22Rv1 (cell line): ENCODE measurements at regions not wholly inside any gene's neighbourhood (a gene's known extent, or its start where the extent isn't known, plus 50 kb on each side); places are given as distances from the start of the nearest gene placed in this dataset.

Source experiments
- H3K27ac ChIP-seq: fragments of 450-650 bp; 2 replicates; pipeline ENCODE4 v1.5.1; 2017
- ZFX ChIP-seq: fragments of 450-650 bp; IDR thresholded peaks from 2 replicates; pipeline ENCODE4 v1.6.1; 2017; ENCODE audit warnings: antibody characterized with exemption, borderline replicate concordance
- TF ChIP-seq, protein P1 (sequence below): fragments of 450-650 bp; IDR thresholded peaks from 2 replicates; pipeline ENCODE4 v1.5.1; 2017; ENCODE audit warnings: mild to moderate bottlenecking

- no peak for TF ChIP-seq ZFX
- TF ChIP-seq, protein P1, sequence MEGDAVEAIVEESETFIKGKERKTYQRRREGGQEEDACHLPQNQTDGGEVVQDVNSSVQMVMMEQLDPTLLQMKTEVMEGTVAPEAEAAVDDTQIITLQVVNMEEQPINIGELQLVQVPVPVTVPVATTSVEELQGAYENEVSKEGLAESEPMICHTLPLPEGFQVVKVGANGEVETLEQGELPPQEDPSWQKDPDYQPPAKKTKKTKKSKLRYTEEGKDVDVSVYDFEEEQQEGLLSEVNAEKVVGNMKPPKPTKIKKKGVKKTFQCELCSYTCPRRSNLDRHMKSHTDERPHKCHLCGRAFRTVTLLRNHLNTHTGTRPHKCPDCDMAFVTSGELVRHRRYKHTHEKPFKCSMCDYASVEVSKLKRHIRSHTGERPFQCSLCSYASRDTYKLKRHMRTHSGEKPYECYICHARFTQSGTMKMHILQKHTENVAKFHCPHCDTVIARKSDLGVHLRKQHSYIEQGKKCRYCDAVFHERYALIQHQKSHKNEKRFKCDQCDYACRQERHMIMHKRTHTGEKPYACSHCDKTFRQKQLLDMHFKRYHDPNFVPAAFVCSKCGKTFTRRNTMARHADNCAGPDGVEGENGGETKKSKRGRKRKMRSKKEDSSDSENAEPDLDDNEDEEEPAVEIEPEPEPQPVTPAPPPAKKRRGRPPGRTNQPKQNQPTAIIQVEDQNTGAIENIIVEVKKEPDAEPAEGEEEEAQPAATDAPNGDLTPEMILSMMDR, result no peak
- no peak overlapping the region for H3K27ac ChIP-seq
Observed at GRCh38 chr5:77924081-77924480, 147.9 kb upstream of the TBCA start.

DNA sequence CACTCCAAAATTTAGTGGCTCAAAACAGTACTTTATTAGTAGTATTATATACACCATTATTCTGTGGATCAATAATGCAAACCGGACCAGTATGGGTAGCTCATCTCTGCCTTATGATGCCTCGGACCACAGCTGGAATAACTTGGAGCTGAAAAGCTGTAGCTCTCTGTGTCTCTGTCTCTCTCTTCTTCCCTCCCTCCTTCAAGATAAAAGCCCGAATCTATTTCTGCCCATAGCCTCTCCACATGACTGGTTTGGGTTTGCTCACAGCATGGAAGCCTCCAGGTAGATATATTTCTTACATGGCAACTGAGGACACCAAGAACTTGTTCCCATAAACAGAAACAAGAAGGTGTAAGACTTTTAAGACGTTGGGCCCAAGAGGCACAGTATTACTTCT lies 147.5 kb upstream of the TBCA start:
- TF ChIP-seq, protein P1, result no peak
- no peak for TF ChIP-seq ZFX
- H3K27ac ChIP-seq, result no peak overlapping the region

- TF ChIP-seq, protein P1, result no peak
- TF ChIP-seq ZFX, result no peak
- H3K27ac ChIP-seq, result no peak overlapping the region
Observed at GRCh38 chr5:77921094-77921768, 145.1 kb upstream of the TBCA start.

GRCh38 chr5:77920359-77921058 lies 144.4 kb upstream of the TBCA start:
- H3K27ac ChIP-seq, result no peak overlapping the region
- TF ChIP-seq ZFX, result no peak
- TF ChIP-seq, protein P1, result no peak

GRCh38 chr5:77915346-77915745 lies 139.2 kb upstream of the TBCA start:
- H3K27ac ChIP-seq, result no peak overlapping the region
- TF ChIP-seq ZFX, result no peak
- TF ChIP-seq, protein P1, result no peak

DNA sequence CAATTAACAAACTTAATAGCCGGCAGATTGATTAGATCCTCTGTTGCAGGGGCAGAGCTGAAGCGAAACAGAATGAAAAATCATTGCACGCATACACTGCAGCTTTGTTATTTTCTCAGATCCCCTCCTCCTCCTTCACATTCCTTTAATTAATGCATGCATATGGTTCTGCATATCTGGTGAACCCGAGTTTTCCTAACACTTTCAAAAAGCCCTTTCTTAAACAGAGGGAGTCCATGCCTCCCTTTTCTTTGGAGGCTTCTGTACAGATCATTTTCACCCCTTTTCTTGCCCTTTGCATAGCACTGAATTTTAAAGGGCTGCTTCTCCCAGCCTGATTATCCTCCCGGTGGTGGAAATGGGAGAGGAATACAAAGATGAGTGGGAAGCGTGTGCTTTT lies 136.6 kb upstream of the TBCA start:
- TF ChIP-seq, protein P1, result no peak
- TF ChIP-seq ZFX, result no peak

GRCh38 chr5:77910602-77911188 lies 134.6 kb upstream of the TBCA start:
- no peak overlapping the region for H3K27ac ChIP-seq
- TF ChIP-seq ZFX, result no peak
- TF ChIP-seq, protein P1, result no peak

More for the DNA sequence above, 136.6 kb upstream of the TBCA start:
- no peak overlapping the region for H3K27ac ChIP-seq
